Endothelial cell of umbilical vein (primary cell): ENCODE measurements at regions not wholly inside any gene's neighbourhood (a gene's known extent, or its start where the extent isn't known, plus 50 kb on each side); places are given as distances from the start of the nearest gene placed in this dataset.

Source experiments
- BruUV-seq: library from RNA; stranded (reverse); fragments of 400-500 nt; replicated peaks from 2 replicates; lab custom pipeline; 2021; lab: Mats Ljungman, UMichigan
- CTCF ChIA-PET: fragments of 300-600, 350-600 bp; sonication (Branson Sonifier 250); formaldehyde crosslinking; loops from one replicate; lab custom pipeline; 2021; ENCODE audit warnings: antibody characterized with exemption, inconsistent platforms; lab: Charles Lee
- POLR2A ChIA-PET: fragments of 300-600, 350-600 bp; sonication (Branson Sonifier 250); formaldehyde crosslinking; loops from one replicate; lab custom pipeline; 2021; ENCODE audit warnings: antibody characterized with exemption, inconsistent platforms; lab: Charles Lee
- DNase-seq: peaks from one replicate; pipeline ENCODE4 v3.0.0-alpha.2; 2011; ENCODE audit warnings: low read depth, low spot score
- FAIRE-seq: peaks from 2 replicates; lab custom pipeline; 2011; peaks lifted over from hg19 to GRCh38; lab: Jason Lieb, UNC
- H2AFZ ChIP-seq: 2 replicates; pipeline ENCODE4 v1.6.0; 2012; ENCODE audit warnings: low read depth, low read length, control low read depth, inconsistent platforms
- H3K27ac ChIP-seq: 2 replicates; pipeline ENCODE4 v1.5.1; 2011; ENCODE audit warnings: low read depth, mild to moderate bottlenecking, control low read depth, low read length, moderate library complexity; ENCODE audit not compliant: insufficient read depth
- H3K27me3 ChIP-seq, 2 experiments: 2 replicates each; pipeline versions ENCODE4 v1.6.0 to v1.6.1; 2011; ENCODE audit warnings: low read length in 2 of 2, mixed read lengths in 1 of 2; ENCODE audit not compliant: control insufficient read depth in 2 of 2, insufficient read depth in 2 of 2
- H3K36me3 ChIP-seq, 2 experiments: 2 replicates in 1 of 2; 3 replicates in 1 of 2; pipeline ENCODE4 v1.5.1; 2011; ENCODE audit warnings: low read length in 2 of 2, mild to moderate bottlenecking in 1 of 2, moderate library complexity in 1 of 2; ENCODE audit not compliant: control insufficient read depth in 2 of 2, insufficient read depth in 2 of 2; ENCODE audit errors: extremely low read depth in 1 of 2
- H3K4me1 ChIP-seq: 3 replicates; pipeline ENCODE4 v1.5.1; 2011; ENCODE audit warnings: mild to moderate bottlenecking, low read length; ENCODE audit not compliant: control insufficient read depth, insufficient read depth; ENCODE audit errors: extremely low read depth
- H3K4me2 ChIP-seq: 2 replicates; pipeline ENCODE4 v1.6.1; 2011; ENCODE audit warnings: low read length, control low read depth, mixed read lengths; ENCODE audit not compliant: insufficient read depth
- H3K4me3 ChIP-seq, 3 experiments: fragments of 200-600 bp in 1 of 3; sonication (generic), shearing (Covaris generic) in 1 of 3; replicated peaks in 1 of 3; 2 replicates each; pipeline ENCODE4 v1.5.1; 2011 to 2016; ENCODE audit warnings: control low read depth in 3 of 3, low read length in 3 of 3, mild to moderate bottlenecking in 2 of 3, inconsistent platforms in 1 of 3, low read depth in 1 of 3, moderate library complexity in 1 of 3; ENCODE audit not compliant: insufficient read depth in 1 of 3
- H3K79me2 ChIP-seq: 2 replicates; pipeline ENCODE4 v1.6.0; 2012; ENCODE audit warnings: low read length, inconsistent platforms; ENCODE audit not compliant: control insufficient read depth, insufficient read depth
- H3K9ac ChIP-seq: replicated peaks from 2 replicates; pipeline ENCODE3; 2011; ENCODE audit warnings: low read length, control low read depth; ENCODE audit not compliant: insufficient read depth; ENCODE audit errors: extremely low read depth
- H3K9me1 ChIP-seq: replicated peaks from 3 replicates; pipeline ENCODE4 v1.6.0; 2011; ENCODE audit warnings: mild to moderate bottlenecking, low read length; ENCODE audit not compliant: control insufficient read depth, insufficient read depth; ENCODE audit errors: extremely low read depth
- H3K9me3 ChIP-seq: replicated peaks from 2 replicates; pipeline ENCODE4 v1.5.1; 2012; ENCODE audit warnings: low read length, inconsistent platforms; ENCODE audit not compliant: control insufficient read depth, insufficient read depth
- H4K20me1 ChIP-seq: replicated peaks from 2 replicates; pipeline ENCODE3; 2011; ENCODE audit warnings: mild to moderate bottlenecking, low read length; ENCODE audit not compliant: control insufficient read depth, insufficient read depth; ENCODE audit errors: extremely low read depth
- EZH2 ChIP-seq: IDR thresholded peaks from 2 replicates; pipeline ENCODE4 v1.6.1; 2012; ENCODE audit warnings: borderline replicate concordance, low read depth, mild to moderate bottlenecking, moderate library complexity, low read length, inconsistent platforms; ENCODE audit not compliant: severe bottlenecking
- FOS ChIP-seq: IDR thresholded peaks from 2 replicates; pipeline ENCODE4 v1.6.1; 2011; ENCODE audit warnings: mild to moderate bottlenecking, low read length, moderate library complexity, borderline replicate concordance; ENCODE audit not compliant: insufficient read depth
- GATA2 ChIP-seq: IDR thresholded peaks from 2 replicates; pipeline ENCODE4 v1.7.0; 2011; ENCODE audit warnings: low read depth, mild to moderate bottlenecking, moderate library complexity, mixed read lengths, low read length; ENCODE audit not compliant: insufficient read length, insufficient read depth
- JUN ChIP-seq: IDR thresholded peaks from 2 replicates; pipeline ENCODE4 v1.6.1; 2011; ENCODE audit warnings: borderline replicate concordance, low read depth; ENCODE audit not compliant: insufficient read length, insufficient read depth
- MAX ChIP-seq: IDR thresholded peaks from 2 replicates; pipeline ENCODE4 v1.6.1; 2011; ENCODE audit not compliant: insufficient read depth, insufficient read length
- MYC ChIP-seq: IDR thresholded peaks from one replicate; pipeline ENCODE4 v1.6.1; 2011; ENCODE audit warnings: mild to moderate bottlenecking, low read depth, low read length
- POLR2A ChIP-seq: IDR thresholded peaks from 2 replicates; pipeline ENCODE4 v1.6.1; 2012; ENCODE audit warnings: low read depth, mild to moderate bottlenecking, control low read depth, low read length
- POLR2AphosphoS5 ChIP-seq: IDR thresholded peaks from 2 replicates; pipeline ENCODE4 v1.6.1; 2012; ENCODE audit warnings: low read depth, mild to moderate bottlenecking, control low read depth, low read length, moderate library complexity; ENCODE audit not compliant: insufficient read depth
- dilution Hi-C: fragments of 300-500 bp; cut with MboI; formaldehyde crosslinking; loops from one replicate; pipeline ENCODE4 v1.15.0; 2019; ENCODE audit warnings: low sequenced_read_pairs; ENCODE audit not compliant: extremely low pct_ligation_motif_present
- intact Hi-C: fragments of 100-400 bp; cut with micrococcal nuclease; formaldehyde crosslinking; loops from one replicate; pipeline ENCODE4 v1.10.0; 2022
- TF ChIP-seq, protein P1 (sequence below), 2 donors: IDR thresholded peaks; 1 replicate in 1 of 2; 2 replicates in 1 of 2; pipeline ENCODE4 v1.5.1; 2011; ENCODE audit warnings: low read length in 2 of 2, mild to moderate bottlenecking in 2 of 2, moderate library complexity in 2 of 2, control low read depth in 1 of 2, inconsistent platforms in 1 of 2, low read depth in 1 of 2; ENCODE audit not compliant: insufficient read depth in 1 of 2; ENCODE audit errors: extremely low read depth in 1 of 2

DNA sequence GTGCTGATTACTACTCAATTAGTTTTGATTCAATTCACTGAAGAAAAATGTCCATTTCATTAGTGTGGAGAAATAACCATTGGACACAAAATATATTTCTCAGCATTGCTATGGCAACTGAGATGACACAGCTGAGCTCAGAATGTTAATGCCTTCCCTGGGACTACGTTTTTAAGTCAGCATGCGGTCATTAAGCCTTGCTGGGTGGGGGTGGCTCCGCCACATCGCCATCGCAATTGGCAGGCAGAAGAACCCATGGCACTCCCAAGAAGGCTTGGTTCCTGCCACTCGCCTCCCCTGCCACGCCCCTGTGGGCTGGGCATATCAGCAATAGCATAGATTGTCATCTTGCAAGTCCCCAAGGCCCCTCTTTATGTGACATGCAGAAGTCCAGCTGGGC is 256.7 kb upstream of the CAMK1G start:
- H3K9ac ChIP-seq: no peak overlapping the region
- intact Hi-C loops (no loop called here), dilution Hi-C loops (no loop called here)
- no peaks in the 10 kb centered on the region for H3K36me3 ChIP-seq
- CTCF ChIA-PET: no interaction called here
- H3K27ac ChIP-seq: no peak overlapping the region
- H2AFZ ChIP-seq: no peak overlapping the region
- FAIRE-seq (no peak), DNase-seq (no peak)
- no peak overlapping the region for H3K4me3 ChIP-seq
- H3K9me3 ChIP-seq: no peaks in the 10 kb centered on the region
- H3K27me3 ChIP-seq: no peaks in the 10 kb centered on the region
- no peak overlapping the region for H3K4me2 ChIP-seq
- no peaks in the 10 kb centered on the region for H3K79me2 ChIP-seq
- POLR2A ChIA-PET: no interaction called here
- H3K4me1 ChIP-seq: no peaks in the 10 kb centered on the region
- BruUV-seq: no TSS peak
- TF ChIP-seq GATA2 (no peak), MYC (no peak), POLR2AphosphoS5 (no peak)
- H4K20me1 ChIP-seq: no peaks in the 10 kb centered on the region
- no peaks in the 10 kb centered on the region for H3K9me1 ChIP-seq

- no peak overlapping the region for H3K4me2 ChIP-seq
- H3K4me1 ChIP-seq: no peaks in the 10 kb centered on the region
- H4K20me1 ChIP-seq: no peaks in the 10 kb centered on the region
- H3K27ac ChIP-seq: no peak overlapping the region
- intact Hi-C loops: no loop called here
- H3K36me3 ChIP-seq: no peaks in the 10 kb centered on the region
- no peak overlapping the region for H2AFZ ChIP-seq
- BruUV-seq: no TSS peak
- H3K4me3 ChIP-seq: no peak overlapping the region
- dilution Hi-C loops: no loop called here
- POLR2A ChIA-PET: no interaction called here
- TF ChIP-seq GATA2 (no peak), MAX (no peak), FOS (no peak), EZH2 (no peak), POLR2A (no peak), MYC (no peak), POLR2AphosphoS5 (no peak), JUN (no peak)
- TF ChIP-seq, protein P1, sequence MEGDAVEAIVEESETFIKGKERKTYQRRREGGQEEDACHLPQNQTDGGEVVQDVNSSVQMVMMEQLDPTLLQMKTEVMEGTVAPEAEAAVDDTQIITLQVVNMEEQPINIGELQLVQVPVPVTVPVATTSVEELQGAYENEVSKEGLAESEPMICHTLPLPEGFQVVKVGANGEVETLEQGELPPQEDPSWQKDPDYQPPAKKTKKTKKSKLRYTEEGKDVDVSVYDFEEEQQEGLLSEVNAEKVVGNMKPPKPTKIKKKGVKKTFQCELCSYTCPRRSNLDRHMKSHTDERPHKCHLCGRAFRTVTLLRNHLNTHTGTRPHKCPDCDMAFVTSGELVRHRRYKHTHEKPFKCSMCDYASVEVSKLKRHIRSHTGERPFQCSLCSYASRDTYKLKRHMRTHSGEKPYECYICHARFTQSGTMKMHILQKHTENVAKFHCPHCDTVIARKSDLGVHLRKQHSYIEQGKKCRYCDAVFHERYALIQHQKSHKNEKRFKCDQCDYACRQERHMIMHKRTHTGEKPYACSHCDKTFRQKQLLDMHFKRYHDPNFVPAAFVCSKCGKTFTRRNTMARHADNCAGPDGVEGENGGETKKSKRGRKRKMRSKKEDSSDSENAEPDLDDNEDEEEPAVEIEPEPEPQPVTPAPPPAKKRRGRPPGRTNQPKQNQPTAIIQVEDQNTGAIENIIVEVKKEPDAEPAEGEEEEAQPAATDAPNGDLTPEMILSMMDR (IDR thresholded peaks at IDR 0.05; ENCODE audit: extremely low read depth in 1 of 2, insufficient read depth in 1 of 2, low read depth in 1 of 2, low read length in 2 of 2): no peak
- CTCF ChIA-PET: no interaction called here
- no peaks in the 10 kb centered on the region for H3K27me3 ChIP-seq
- no peak overlapping the region for H3K9ac ChIP-seq
- no peaks in the 10 kb centered on the region for H3K9me3 ChIP-seq
- H3K9me1 ChIP-seq: no peaks in the 10 kb centered on the region
- H3K79me2 ChIP-seq: no peaks in the 10 kb centered on the region
- DNase-seq: no peak
- no peak for FAIRE-seq
Observed at GRCh38 chr1:209328196-209328595, 255.3 kb upstream of the CAMK1G start.
